ENCODE measurements at regions not wholly inside any gene's neighbourhood (a gene's known extent, or its start where the extent isn't known, plus 50 kb on each side); places are given as distances from the start of the nearest gene placed in this dataset.

GRCh38 chr2:240208096-240208495 lies 67.6 kb upstream of the OTOS start:
- CTCF ChIA-PET, result no interaction called here
- intact Hi-C loops (cut with micrococcal nuclease), result no loop called here

DNA sequence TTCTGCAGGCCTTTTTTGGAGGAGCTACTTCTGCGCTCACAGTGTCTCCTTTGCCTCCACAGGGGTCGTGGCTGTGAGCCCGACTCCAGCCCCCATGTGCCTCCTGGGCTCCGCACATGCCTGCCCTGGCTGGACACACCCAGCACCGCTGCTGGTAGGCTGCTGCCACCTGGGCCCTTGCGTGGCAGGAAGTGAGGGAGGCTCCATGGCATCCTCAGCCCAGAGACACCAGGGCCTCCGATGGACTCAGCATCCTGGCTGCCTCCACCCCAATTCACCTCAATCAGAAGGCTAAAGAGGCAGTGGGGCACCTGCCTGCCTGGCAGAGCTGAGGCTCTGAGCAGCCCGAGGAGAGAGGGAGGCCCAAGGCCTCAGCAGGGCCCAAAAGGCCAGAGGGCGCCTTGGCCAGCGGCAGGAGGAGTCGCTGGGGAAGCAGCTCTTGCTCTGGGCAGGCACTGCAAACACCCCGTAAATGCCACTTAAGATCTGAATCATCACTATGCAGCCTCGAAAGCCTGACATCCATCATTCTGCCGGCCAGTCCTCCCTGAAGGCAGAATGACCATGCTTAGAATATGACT lies 68.3 kb upstream of the OTOS start:
- POLR2A ChIA-PET (ENCODE audit: unreplicated experiment), result no interaction called here
- ATAC-seq, result no peak
- Histone ChIP-seq H2AFZ (ENCODE audit: low read length) (no peak overlapping the region), H3K79me2 (ENCODE audit: low read length) (no peaks in the 10 kb centered on the region), H3K27me3 (ENCODE audit: low read length) (no peaks in the 10 kb centered on the region), H3K27ac (ENCODE audit: low read length) (no peak overlapping the region), H3K4me2 (ENCODE audit: low read length) (no peak overlapping the region), H3F3A (ENCODE audit: low read length, unreplicated experiment) (no peaks in the 10 kb centered on the region), H3K9me3 (ENCODE audit: low read length) (no peaks in the 10 kb centered on the region), H3K4me1 (ENCODE audit: insufficient read depth, low read length) (peaks cover 16% of the 10 kb centered on the region), H4K20me1 (ENCODE audit: low read length) (no peaks in the 10 kb centered on the region), H3K9ac (ENCODE audit: low read length) (no peak overlapping the region), H3K9me2 (replicated peaks; ENCODE audit: low read length) (no peaks in the 10 kb centered on the region), H3K4me3 (ENCODE audit: low read length) (no peak overlapping the region), H3K36me3 (ENCODE audit: low read depth, low read length) (no peaks in the 10 kb centered on the region)
- peak; percentile 3 for DNase-seq
- intact Hi-C loops (cut with micrococcal nuclease), result no loop called here
- CTCF ChIA-PET, result no interaction called here
- no peak for TF ChIP-seq EZH2 (IDR thresholded peaks at IDR 0.05; ENCODE audit: low read length, unreplicated experiment)
- no peak for TF ChIP-seq CTCF (conservative IDR thresholded peaks at IDR 0.05; ENCODE audit: low read depth, low read length)
- no peak for TF ChIP-seq EZH2phosphoT487 (IDR thresholded peaks at IDR 0.05; ENCODE audit: borderline replicate concordance, low read length)
- BruUV-seq (replicated peaks), result no TSS peak

More at GRCh38 chr2:240208096-240208495, 67.6 kb upstream of the OTOS start:
- Histone ChIP-seq H3F3A (ENCODE audit: low read length, unreplicated experiment) (no peaks in the 10 kb centered on the region), H3K9ac (ENCODE audit: low read length) (no peak overlapping the region), H3K9me3 (ENCODE audit: low read length) (no peaks in the 10 kb centered on the region), H3K27ac (ENCODE audit: low read length) (no peak overlapping the region), H2AFZ (ENCODE audit: low read length) (no peak overlapping the region), H3K9me2 (replicated peaks; ENCODE audit: low read length) (no peaks in the 10 kb centered on the region), H3K4me3 (ENCODE audit: low read length) (no peak overlapping the region), H4K20me1 (ENCODE audit: low read length) (no peaks in the 10 kb centered on the region), H3K4me1 (ENCODE audit: insufficient read depth, low read length) (peaks cover 16% of the 10 kb centered on the region), H3K36me3 (ENCODE audit: low read depth, low read length) (no peaks in the 10 kb centered on the region), H3K4me2 (ENCODE audit: low read length) (no peak overlapping the region), H3K27me3 (ENCODE audit: low read length) (no peaks in the 10 kb centered on the region), H3K79me2 (ENCODE audit: low read length) (no peaks in the 10 kb centered on the region)
- BruUV-seq (replicated peaks), result no TSS peak
- POLR2A ChIA-PET (ENCODE audit: unreplicated experiment), result no interaction called here
- no peak for DNase-seq
- TF ChIP-seq EZH2 (IDR thresholded peaks at IDR 0.05; ENCODE audit: low read length, unreplicated experiment), result no peak
- TF ChIP-seq CTCF (conservative IDR thresholded peaks at IDR 0.05; ENCODE audit: low read depth, low read length), result no peak
- ATAC-seq, result no peak

DNA sequence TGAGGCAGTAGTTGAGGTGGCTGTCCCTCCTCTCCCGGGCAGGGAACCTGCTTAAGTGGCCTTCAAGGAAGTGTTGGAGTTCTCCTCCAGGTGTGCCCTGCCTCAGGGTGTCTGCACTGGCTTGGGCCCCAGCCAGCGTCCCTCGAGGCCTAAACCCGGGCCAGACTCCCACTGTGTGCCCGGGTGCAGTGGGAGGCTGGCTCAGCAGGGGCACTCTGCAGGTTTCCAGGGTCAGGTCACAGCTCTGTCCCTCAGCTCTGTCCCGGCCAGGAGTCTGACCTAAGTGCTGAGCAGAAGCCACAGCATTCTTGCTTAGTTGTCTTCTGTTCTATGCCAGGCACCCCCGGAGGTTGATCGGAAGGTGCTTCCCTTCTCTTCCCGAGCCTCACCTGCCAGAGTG lies 69.0 kb upstream of the OTOS start:
- BruUV-seq (replicated peaks), result no TSS peak
- H3K4me2 ChIP-seq (ENCODE audit: low read length), result no peak overlapping the region
- TF ChIP-seq EZH2phosphoT487 (IDR thresholded peaks at IDR 0.05; ENCODE audit: borderline replicate concordance, low read length) (no peak), CTCF (conservative IDR thresholded peaks at IDR 0.05; ENCODE audit: low read depth, low read length) (no peak), EZH2 (IDR thresholded peaks at IDR 0.05; ENCODE audit: low read length, unreplicated experiment) (no peak)
- H3K27me3 ChIP-seq (ENCODE audit: low read length), result no peaks in the 10 kb centered on the region
- no peak overlapping the region for H2AFZ ChIP-seq (ENCODE audit: low read length)
- POLR2A ChIA-PET (ENCODE audit: unreplicated experiment), result no interaction called here
- CTCF ChIA-PET, result no interaction called here
- ATAC-seq (no peak), DNase-seq (no peak)
- H3F3A ChIP-seq (ENCODE audit: low read length, unreplicated experiment), result no peaks in the 10 kb centered on the region
- H3K79me2 ChIP-seq (ENCODE audit: low read length), result no peaks in the 10 kb centered on the region
- no peaks in the 10 kb centered on the region for H4K20me1 ChIP-seq (ENCODE audit: low read length)
- H3K27ac ChIP-seq (ENCODE audit: low read length), result no peak overlapping the region
- intact Hi-C loops (cut with micrococcal nuclease), result no loop called here
- H3K4me1 ChIP-seq (ENCODE audit: insufficient read depth, low read length), result peaks cover 15% of the 10 kb centered on the region
- H3K36me3 ChIP-seq (ENCODE audit: low read depth, low read length), result no peaks in the 10 kb centered on the region
- H3K9me2 ChIP-seq (replicated peaks; ENCODE audit: low read length), result no peaks in the 10 kb centered on the region
- H3K9ac ChIP-seq (ENCODE audit: low read length), result no peak overlapping the region
- H3K9me3 ChIP-seq (ENCODE audit: low read length), result no peaks in the 10 kb centered on the region
- H3K4me3 ChIP-seq (ENCODE audit: low read length), result no peak overlapping the region
